Body of pancreas (tissue), 4 donors: ENCODE measurements at regions not wholly inside any gene's neighbourhood (a gene's known extent, or its start where the extent isn't known, plus 50 kb on each side); places are given as distances from the start of the nearest gene placed in this dataset.
A peak's percentile ranks its signal among the peaks of the same experiment; 100 is the strongest.

Source experiments
- ATAC-seq: fragments of 150-250 bp; one replicate; pipeline ENCODE4 v1.9.1; 2016
- DNase-seq, 4 donors: peaks; one replicate each; pipeline ENCODE4 v3.0.0-alpha.2; 2019
- H3K27ac ChIP-seq, 4 donors: fragments of 200-600 bp; sonication (generic); 1 replicate in 3 of 4; 2 replicates in 1 of 4; pipeline versions ENCODE4 v1.5.1 to v1.6.1; 2016 to 2019; ENCODE audit warnings: mild to moderate bottlenecking in 1 of 4, mixed read lengths in 1 of 4, moderate library complexity in 1 of 4
- H3K27me3 ChIP-seq, 2 donors: fragments of 200-600 bp; sonication (generic); one replicate each; pipeline ENCODE4 v1.6.0; 2016; ENCODE audit warnings: mild to moderate bottlenecking in 1 of 2
- H3K36me3 ChIP-seq, 2 donors: fragments of 200-600 bp; sonication (generic); replicated peaks in 1 of 2; 2 replicates each; pipeline ENCODE4 v1.5.1; 2016; ENCODE audit warnings: low read depth in 2 of 2; ENCODE audit not compliant: insufficient read depth in 1 of 2
- H3K4me1 ChIP-seq: fragments of 200-600 bp; sonication (generic); one replicate; pipeline ENCODE4 v1.6.0; 2016
- H3K4me3 ChIP-seq, 2 donors: fragments of 200-600 bp; sonication (generic); 1 replicate in 1 of 2; 2 replicates in 1 of 2; pipeline ENCODE4 v1.5.1; 2016 to 2019
- H3K9me3 ChIP-seq, 3 donors: fragments of 200-600 bp; sonication (generic); 1 replicate in 2 of 3; 2 replicates in 1 of 3; pipeline ENCODE4 v1.5.1; 2016
- CTCF ChIP-seq, 7 experiments: fragments of 450-650 bp in 4 of 7; fragments of 200-600 bp in 3 of 7; sonication (generic) in 3 of 7; IDR thresholded peaks; one replicate each; pipeline ENCODE4 v1.5.1; 2016 to 2019; ENCODE audit warnings: antibody characterized with exemption in 7 of 7
- POLR2A ChIP-seq, 3 donors: fragments of 450-650 bp; IDR thresholded peaks; one replicate each; pipeline ENCODE4 v1.6.1; 2016; ENCODE audit warnings: antibody characterized with exemption in 3 of 3, mild to moderate bottlenecking in 2 of 3
- WGBS, 2 donors: methylation state at CpG; one replicate each; pipeline ENCODE4 v1.1.5; 2017; 5-methylcytosine and 5-hydroxymethylcytosine counted together
- intact Hi-C: fragments of 100-400 bp; cut with DNase I; formaldehyde crosslinking; loops from one replicate; pipeline ENCODE4 v1.15.1; 2023

DNA sequence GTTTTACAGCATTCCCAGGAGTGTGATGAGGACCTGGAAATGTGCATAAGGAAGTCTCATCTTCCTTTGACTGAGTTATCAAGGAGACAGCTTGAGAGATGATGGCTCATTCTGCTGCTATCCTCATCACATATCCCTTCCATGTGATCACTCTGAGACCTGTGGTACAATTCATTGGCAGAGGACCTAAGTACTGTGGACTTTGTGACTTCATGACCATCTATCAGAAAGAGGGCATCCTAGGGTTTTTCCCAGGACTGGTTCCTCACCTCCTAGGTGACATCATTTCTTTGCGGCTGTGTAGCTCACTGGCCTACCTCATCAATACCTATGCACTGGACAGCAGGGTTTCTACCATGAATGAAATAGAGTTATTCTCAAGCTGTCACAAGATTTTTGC lies 172.1 kb upstream of the PLEKHG7 start:
- H3K27ac ChIP-seq, result no peak overlapping the region
- H3K9me3 ChIP-seq, result no peaks in the 10 kb centered on the region
- no peak for TF ChIP-seq CTCF (IDR thresholded peaks at IDR 0.05)
- no peak for TF ChIP-seq POLR2A (IDR thresholded peaks at IDR 0.05)
- intact Hi-C loops, result no loop called here
- no peaks in the 10 kb centered on the region for H3K4me1 ChIP-seq
- H3K4me3 ChIP-seq, result no peak overlapping the region
- no peaks in the 10 kb centered on the region for H3K36me3 ChIP-seq
- H3K27me3 ChIP-seq, result no peaks in the 10 kb centered on the region
- ATAC-seq (peak; percentile 21), DNase-seq (no peak)
- WGBS, 2 donors, result 83 to 89% methylated on average over 1 of the region's 1 CpG

DNA sequence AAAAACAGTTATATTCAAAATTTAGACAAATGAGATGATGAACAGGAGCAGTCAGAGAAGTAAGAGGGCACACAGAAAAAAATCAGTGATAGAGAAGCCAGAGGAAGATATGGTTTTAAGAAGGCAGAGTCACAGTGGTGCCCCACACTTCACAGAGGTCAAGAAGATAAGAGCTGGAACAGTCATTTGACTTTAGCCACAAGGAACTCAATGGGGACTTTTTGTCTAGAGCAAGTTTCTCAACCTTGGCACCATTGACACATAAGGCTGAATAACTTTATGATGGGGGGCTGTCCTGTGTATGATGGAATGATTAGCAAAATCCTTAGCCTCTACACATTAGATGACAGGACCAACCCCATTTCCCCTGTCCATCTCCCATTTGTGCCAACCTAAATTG lies 172.8 kb upstream of the PLEKHG7 start:
- Histone ChIP-seq H3K27ac (no peak overlapping the region), H3K4me3 (no peak overlapping the region), H3K27me3 (no peaks in the 10 kb centered on the region), H3K9me3 (no peaks in the 10 kb centered on the region), H3K4me1 (no peaks in the 10 kb centered on the region), H3K36me3 (no peaks in the 10 kb centered on the region)
- ATAC-seq (no peak), DNase-seq (no peak)
- intact Hi-C loops, result no loop called here
- TF ChIP-seq CTCF (IDR thresholded peaks at IDR 0.05) (no peak), POLR2A (IDR thresholded peaks at IDR 0.05) (no peak)

DNA sequence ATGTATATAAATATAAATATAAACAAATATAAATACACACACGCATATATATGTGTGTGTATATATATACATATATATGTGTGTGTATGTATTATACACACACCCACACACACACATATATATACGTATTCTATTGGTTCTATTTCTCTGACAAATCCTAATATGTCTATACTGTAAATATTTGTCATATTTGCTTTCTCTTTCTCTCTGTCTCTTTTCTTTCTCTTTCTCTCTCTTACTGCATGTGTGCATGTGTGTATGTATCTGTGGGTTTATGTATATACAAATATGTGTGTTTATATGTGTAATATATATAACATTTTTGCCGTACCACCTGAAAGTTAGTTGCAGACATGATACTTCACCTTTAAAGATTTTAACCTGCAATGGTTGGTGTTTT lies 174.2 kb upstream of the PLEKHG7 start:
- Histone ChIP-seq H3K27ac (no peak overlapping the region), H3K27me3 (no peaks in the 10 kb centered on the region), H3K4me1 (no peaks in the 10 kb centered on the region), H3K9me3 (no peaks in the 10 kb centered on the region), H3K36me3 (no peaks in the 10 kb centered on the region), H3K4me3 (no peak overlapping the region)
- 88 to 95% methylated on average over 3 of the region's 3 CpGs for WGBS, 2 donors
- TF ChIP-seq POLR2A (IDR thresholded peaks at IDR 0.05) (no peak), CTCF (IDR thresholded peaks at IDR 0.05) (no peak)
- DNase-seq (no peak), ATAC-seq (no peak)
- intact Hi-C loops, result no loop called here

DNA sequence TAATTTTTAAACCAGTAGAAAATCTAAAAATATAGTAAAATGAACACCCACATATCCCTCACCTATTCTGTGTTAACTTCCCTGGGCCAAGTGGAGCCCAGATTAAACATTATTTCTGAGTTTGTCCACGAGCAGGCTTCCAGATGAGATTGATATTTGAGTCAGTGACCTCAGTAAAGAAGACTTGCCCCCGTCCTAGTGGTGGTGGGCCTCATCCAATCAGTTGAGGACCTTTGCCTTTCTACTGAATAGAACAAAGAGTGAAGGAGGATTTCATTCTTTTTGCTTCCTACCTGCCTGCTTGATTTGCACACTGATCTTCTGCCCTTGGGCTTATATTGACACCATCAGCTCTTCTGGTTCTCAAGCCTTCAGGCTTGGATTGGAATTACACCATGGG lies 174.7 kb upstream of the PLEKHG7 start:
- intact Hi-C loops, result no loop called here
- H3K9me3 ChIP-seq, result no peaks in the 10 kb centered on the region
- ATAC-seq, result no peak

More for the DNA sequence above, 174.7 kb upstream of the PLEKHG7 start:
- no peak overlapping the region for H3K27ac ChIP-seq
- no peak overlapping the region for H3K4me3 ChIP-seq
- TF ChIP-seq CTCF (IDR thresholded peaks at IDR 0.05) (no peak), POLR2A (IDR thresholded peaks at IDR 0.05) (no peak)
- WGBS, 2 donors, result 65 to 70% methylated on average over 2 of the region's 2 CpGs
- no peaks in the 10 kb centered on the region for H3K4me1 ChIP-seq
- no peaks in the 10 kb centered on the region for H3K27me3 ChIP-seq
- H3K36me3 ChIP-seq, result no peaks in the 10 kb centered on the region
- no peak for DNase-seq
